Kidney (tissue), 13 donors: ENCODE measurements at regions not wholly inside any gene's neighbourhood (a gene's known extent, or its start where the extent isn't known, plus 50 kb on each side); places are given as distances from the start of the nearest gene placed in this dataset.

Experiments
- DNase-seq, 5 donors: peaks; one replicate each; pipeline ENCODE4 v3.0.0-alpha.2; 2013 to 2020
- FAIRE-seq: peaks from 2 replicates; lab custom pipeline; 2012; peaks lifted over from hg19 to GRCh38; lab: Jason Lieb, UNC
- H3K27ac ChIP-seq, 2 donors: one replicate each; pipeline ENCODE4 v1.7.0; 2013; ENCODE audit warnings: low read depth in 2 of 2, low read length in 2 of 2, inconsistent platforms in 1 of 2
- H3K27me3 ChIP-seq: one replicate; pipeline ENCODE4 v1.7.1; 2013; ENCODE audit warnings: low read length, inconsistent platforms; ENCODE audit not compliant: control insufficient read depth, insufficient read depth
- H3K36me3 ChIP-seq, 3 donors: one replicate each; pipeline versions ENCODE4 v1.7.0 to v1.7.1; 2013; ENCODE audit warnings: low read length in 3 of 3, control low read depth in 1 of 3, inconsistent platforms in 1 of 3; ENCODE audit not compliant: insufficient read depth in 3 of 3, control insufficient read depth in 2 of 3
- H3K4me1 ChIP-seq, 3 donors: one replicate each; pipeline versions ENCODE4 v1.7.0 to v1.7.1; 2013; ENCODE audit warnings: low read length in 3 of 3, inconsistent platforms in 1 of 3, low read depth in 1 of 3; ENCODE audit not compliant: control insufficient read depth in 2 of 3, insufficient read depth in 2 of 3
- H3K4me3 ChIP-seq, 3 donors: one replicate each; pipeline versions ENCODE4 v1.7.0 to v1.8.1; 2013; ENCODE audit warnings: low read length in 3 of 3, control low read depth in 1 of 3, inconsistent platforms in 1 of 3
- H3K9ac ChIP-seq, 3 donors: one replicate each; pipeline versions ENCODE4 v1.7.0 to v1.7.1; 2013; ENCODE audit warnings: low read length in 3 of 3, control low read depth in 1 of 3, inconsistent platforms in 1 of 3
- H3K9me3 ChIP-seq, 3 donors: one replicate each; pipeline versions ENCODE4 v1.7.0 to v1.7.1; 2013; ENCODE audit warnings: low read length in 3 of 3, control low read depth in 1 of 3, inconsistent platforms in 1 of 3; ENCODE audit not compliant: control insufficient read depth in 2 of 3, insufficient read depth in 1 of 3
- CTCF ChIP-seq: IDR thresholded peaks from 3 replicates; pipeline ENCODE4 v1.5.1; 2012; ENCODE audit warnings: mild to moderate bottlenecking, moderate library complexity, borderline replicate concordance; ENCODE audit not compliant: insufficient read depth; ENCODE audit errors: extremely low read depth
- intact Hi-C: fragments of 100-400 bp; cut with DNase I; formaldehyde crosslinking; loops from one replicate; pipeline ENCODE4 v1.11.1; 2022
- donor health status: control.
- donor health status: control.
- donor health status: control.
- donor health status: control.
- donor health status: control.
- donor health status: DM: yes; HTN: yes; CAD: no.
- donor health status: Normal renal cell carcinoma (clear cell type).

- H3K4me1 ChIP-seq, result no peaks in the 10 kb centered on the region
- H3K9ac ChIP-seq, result no peak overlapping the region
- H3K9me3 ChIP-seq, result peaks cover 0 to 2% (median 0%) of the 10 kb centered on the region in 3 donors
- no peak overlapping the region for H3K27ac ChIP-seq
- FAIRE-seq, result no peak
- intact Hi-C loops, result no loop called here
- no peak for TF ChIP-seq CTCF
- no peaks in the 10 kb centered on the region for H3K27me3 ChIP-seq
- DNase-seq, result peak in 1 of 5 donors; percentile 24
- H3K4me3 ChIP-seq, result no peak overlapping the region
- no peaks in the 10 kb centered on the region for H3K36me3 ChIP-seq
These were observed 53.1 kb upstream of the TRIM67 start for GRCh38 chr1:231108516-231109302.

- no peak for DNase-seq
- H3K9ac ChIP-seq, result no peak overlapping the region
- no peak for FAIRE-seq
- TF ChIP-seq CTCF, result no peak
- no peaks in the 10 kb centered on the region for H3K4me1 ChIP-seq
- no peaks in the 10 kb centered on the region for H3K36me3 ChIP-seq
- no peak overlapping the region for H3K27ac ChIP-seq
- H3K9me3 ChIP-seq, result peaks cover 0 to 2% (median 0%) of the 10 kb centered on the region in 3 donors
- intact Hi-C loops, result no loop called here
- no peaks in the 10 kb centered on the region for H3K27me3 ChIP-seq
- H3K4me3 ChIP-seq, result no peak overlapping the region
These were observed 54.1 kb upstream of the TRIM67 start for GRCh38 chr1:231107600-231108326.

GRCh38 chr1:231107151-231107550 is 54.7 kb upstream of the TRIM67 start:
- DNase-seq, result no peak
- Histone ChIP-seq H3K27me3 (no peaks in the 10 kb centered on the region), H3K27ac (no peak overlapping the region), H3K36me3 (no peaks in the 10 kb centered on the region), H3K4me3 (no peak overlapping the region), H3K4me1 (no peaks in the 10 kb centered on the region), H3K9ac (no peak overlapping the region), H3K9me3 (peaks cover 0 to 2% (median 0%) of the 10 kb centered on the region in 3 donors)
- no peak for FAIRE-seq
- TF ChIP-seq CTCF, result no peak
- intact Hi-C loops, result no loop called here
